GM12878 (cell line): ENCODE measurements at regions not wholly inside any gene's neighbourhood (a gene's known extent, or its start where the extent isn't known, plus 50 kb on each side); places are given as distances from the start of the nearest gene placed in this dataset.

Source experiments
- RAD51 ChIP-seq: fragments of 450-650 bp; IDR thresholded peaks from 2 replicates; pipeline ENCODE4 v1.6.1; 2016; ENCODE audit warnings: moderate library complexity, mild to moderate bottlenecking, inconsistent platforms
- TCF12 ChIP-seq: IDR thresholded peaks from 2 replicates; pipeline ENCODE4 v1.6.1; 2011; ENCODE audit warnings: low read depth, mild to moderate bottlenecking, low read length
- TF ChIP-seq, protein P1 (sequence below): fragments of 150-350 bp; IDR thresholded peaks from 2 replicates; pipeline ENCODE4 v1.6.1; 2014; ENCODE audit warnings: mild to moderate bottlenecking, low read depth, low read length
- TF ChIP-seq, protein P2 (sequence below): fragments of 450-650 bp; formaldehyde crosslinking; IDR thresholded peaks from 2 replicates; pipeline ENCODE4 v1.5.0; 2022; ENCODE audit warnings: mild to moderate bottlenecking, missing genetic modification characterization
- TF ChIP-seq, protein P3 (sequence below): IDR thresholded peaks from 2 replicates; pipeline ENCODE4 v1.6.1; 2011; ENCODE audit warnings: mild to moderate bottlenecking, low read depth, low read length, moderate library complexity; ENCODE audit not compliant: insufficient replicate concordance

DNA sequence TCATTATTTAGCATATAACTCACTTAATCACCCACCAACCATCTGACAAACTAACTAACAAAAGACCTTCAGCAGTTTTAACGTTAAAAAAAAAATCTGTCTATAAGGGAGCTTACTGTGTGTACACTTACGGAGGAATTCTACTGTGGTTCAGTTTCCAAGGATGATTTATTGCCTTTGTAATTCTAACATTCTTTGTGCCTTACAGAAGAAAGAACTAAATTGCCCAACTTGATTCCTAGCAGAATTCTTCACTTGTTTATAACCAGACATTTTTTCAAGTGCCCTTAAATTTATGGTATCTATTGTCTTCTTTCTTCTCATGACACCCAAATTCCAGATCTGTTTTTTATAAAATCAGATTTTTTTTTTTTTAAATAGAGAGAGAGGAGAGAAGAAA, 119.7 kb upstream of the IGSF10 start (continued):
- TF ChIP-seq, protein P1, sequence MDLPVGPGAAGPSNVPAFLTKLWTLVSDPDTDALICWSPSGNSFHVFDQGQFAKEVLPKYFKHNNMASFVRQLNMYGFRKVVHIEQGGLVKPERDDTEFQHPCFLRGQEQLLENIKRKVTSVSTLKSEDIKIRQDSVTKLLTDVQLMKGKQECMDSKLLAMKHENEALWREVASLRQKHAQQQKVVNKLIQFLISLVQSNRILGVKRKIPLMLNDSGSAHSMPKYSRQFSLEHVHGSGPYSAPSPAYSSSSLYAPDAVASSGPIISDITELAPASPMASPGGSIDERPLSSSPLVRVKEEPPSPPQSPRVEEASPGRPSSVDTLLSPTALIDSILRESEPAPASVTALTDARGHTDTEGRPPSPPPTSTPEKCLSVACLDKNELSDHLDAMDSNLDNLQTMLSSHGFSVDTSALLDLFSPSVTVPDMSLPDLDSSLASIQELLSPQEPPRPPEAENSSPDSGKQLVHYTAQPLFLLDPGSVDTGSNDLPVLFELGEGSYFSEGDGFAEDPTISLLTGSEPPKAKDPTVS = no peak
- TF ChIP-seq, protein P2, sequence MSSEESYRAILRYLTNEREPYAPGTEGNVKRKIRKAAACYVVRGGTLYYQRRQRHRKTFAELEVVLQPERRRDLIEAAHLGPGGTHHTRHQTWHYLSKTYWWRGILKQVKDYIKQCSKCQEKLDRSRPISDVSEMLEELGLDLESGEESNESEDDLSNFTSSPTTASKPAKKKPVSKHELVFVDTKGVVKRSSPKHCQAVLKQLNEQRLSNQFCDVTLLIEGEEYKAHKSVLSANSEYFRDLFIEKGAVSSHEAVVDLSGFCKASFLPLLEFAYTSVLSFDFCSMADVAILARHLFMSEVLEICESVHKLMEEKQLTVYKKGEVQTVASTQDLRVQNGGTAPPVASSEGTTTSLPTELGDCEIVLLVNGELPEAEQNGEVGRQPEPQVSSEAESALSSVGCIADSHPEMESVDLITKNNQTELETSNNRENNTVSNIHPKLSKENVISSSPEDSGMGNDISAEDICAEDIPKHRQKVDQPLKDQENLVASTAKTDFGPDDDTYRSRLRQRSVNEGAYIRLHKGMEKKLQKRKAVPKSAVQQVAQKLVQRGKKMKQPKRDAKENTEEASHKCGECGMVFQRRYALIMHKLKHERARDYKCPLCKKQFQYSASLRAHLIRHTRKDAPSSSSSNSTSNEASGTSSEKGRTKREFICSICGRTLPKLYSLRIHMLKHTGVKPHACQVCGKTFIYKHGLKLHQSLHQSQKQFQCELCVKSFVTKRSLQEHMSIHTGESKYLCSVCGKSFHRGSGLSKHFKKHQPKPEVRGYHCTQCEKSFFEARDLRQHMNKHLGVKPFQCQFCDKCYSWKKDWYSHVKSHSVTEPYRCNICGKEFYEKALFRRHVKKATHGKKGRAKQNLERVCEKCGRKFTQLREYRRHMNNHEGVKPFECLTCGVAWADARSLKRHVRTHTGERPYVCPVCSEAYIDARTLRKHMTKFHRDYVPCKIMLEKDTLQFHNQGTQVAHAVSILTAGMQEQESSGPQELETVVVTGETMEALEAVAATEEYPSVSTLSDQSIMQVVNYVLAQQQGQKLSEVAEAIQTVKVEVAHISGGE (CRISPR knock-in tag) = no peak
- no peak for TF ChIP-seq RAD51
- TF ChIP-seq TCF12 = no peak
- TF ChIP-seq, protein P3, sequence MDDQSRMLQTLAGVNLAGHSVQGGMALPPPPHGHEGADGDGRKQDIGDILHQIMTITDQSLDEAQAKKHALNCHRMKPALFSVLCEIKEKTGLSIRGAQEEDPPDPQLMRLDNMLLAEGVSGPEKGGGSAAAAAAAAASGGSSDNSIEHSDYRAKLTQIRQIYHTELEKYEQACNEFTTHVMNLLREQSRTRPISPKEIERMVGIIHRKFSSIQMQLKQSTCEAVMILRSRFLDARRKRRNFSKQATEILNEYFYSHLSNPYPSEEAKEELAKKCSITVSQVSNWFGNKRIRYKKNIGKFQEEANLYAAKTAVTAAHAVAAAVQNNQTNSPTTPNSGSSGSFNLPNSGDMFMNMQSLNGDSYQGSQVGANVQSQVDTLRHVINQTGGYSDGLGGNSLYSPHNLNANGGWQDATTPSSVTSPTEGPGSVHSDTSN = no peak
- TF ChIP-seq, all 136 proteins: peak for 0
